ENCODE measurements at regions not wholly inside any gene's neighbourhood (a gene's known extent, or its start where the extent isn't known, plus 50 kb on each side); places are given as distances from the start of the nearest gene placed in this dataset.

GRCh38 chr13:77386880-77387606, 60.1 kb upstream of the MYCBP2 start:
- DNase-seq (ENCODE audit: low spot score in 2 of 2) (no peak), FAIRE-seq (no peak)

GRCh38 chr13:77386046-77386445, 59.2 kb upstream of the MYCBP2 start:
- no peak for FAIRE-seq
- DNase-seq (ENCODE audit: low spot score in 2 of 2): no peak

- DNase-seq (ENCODE audit: low spot score in 2 of 2) (no peak), FAIRE-seq (no peak)
Measured at GRCh38 chr13:77384999-77385398, 58.1 kb upstream of the MYCBP2 start.

GRCh38 chr13:77383097-77383496, 56.2 kb upstream of the MYCBP2 start:
- DNase-seq (ENCODE audit: low spot score in 2 of 2): no peak
- peak; percentile 33 for FAIRE-seq

- DNase-seq (ENCODE audit: low spot score in 2 of 2) (no peak), FAIRE-seq (no peak)
Measured at GRCh38 chr13:77381059-77381458, 54.2 kb upstream of the MYCBP2 start.

GRCh38 chr13:77379508-77379907, 52.6 kb upstream of the MYCBP2 start:
- DNase-seq (ENCODE audit: low spot score in 2 of 2) (no peak), FAIRE-seq (no peak)

- FAIRE-seq (no peak), DNase-seq (ENCODE audit: low spot score in 2 of 2) (no peak)
Measured at GRCh38 chr13:77378662-77379061, 51.8 kb upstream of the MYCBP2 start.

GRCh38 chr13:77377016-77377415, 50.1 kb upstream of the MYCBP2 start:
- no peak for FAIRE-seq
- DNase-seq (ENCODE audit: low spot score in 2 of 2): no peak

Measured in frontal cortex (tissue), 3 donors.